ENCODE measurements at regions not wholly inside any gene's neighbourhood (a gene's known extent, or its start where the extent isn't known, plus 50 kb on each side); places are given as distances from the start of the nearest gene placed in this dataset.

DNA sequence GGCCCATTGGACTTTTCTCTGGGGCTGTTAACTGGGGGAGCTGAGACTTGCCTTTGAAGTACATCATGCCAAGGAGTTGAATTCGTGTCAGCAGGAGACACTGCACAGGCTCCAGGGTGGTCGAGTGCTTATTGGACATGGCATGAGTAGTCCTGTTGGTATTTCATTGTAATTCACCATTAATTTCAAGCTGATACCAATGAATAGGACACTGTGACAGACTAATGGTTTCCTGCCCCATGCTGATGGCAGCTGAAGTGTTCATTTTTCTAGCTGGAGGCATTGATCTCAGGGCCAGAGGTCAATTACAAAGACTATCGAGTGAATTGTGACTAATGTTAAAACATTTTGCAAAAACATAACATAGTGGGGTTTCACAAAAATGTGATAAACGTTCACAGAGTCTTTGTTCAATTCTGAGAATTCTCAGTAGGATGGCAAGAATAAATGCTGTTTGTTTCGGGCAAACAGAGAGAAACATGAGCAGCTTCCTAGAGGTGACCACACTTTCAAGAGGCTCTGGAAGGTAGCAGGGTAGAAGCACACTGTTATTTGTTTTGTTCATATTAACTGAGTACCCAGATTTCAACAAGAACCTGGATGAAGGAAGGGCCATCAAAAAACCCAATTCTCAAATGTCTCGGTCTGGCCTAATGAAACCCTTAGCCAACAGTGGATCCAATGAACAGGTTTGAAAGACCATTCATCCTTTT, 90.6 kb upstream of the ARL4C start:
- TF ChIP-seq, protein P1, sequence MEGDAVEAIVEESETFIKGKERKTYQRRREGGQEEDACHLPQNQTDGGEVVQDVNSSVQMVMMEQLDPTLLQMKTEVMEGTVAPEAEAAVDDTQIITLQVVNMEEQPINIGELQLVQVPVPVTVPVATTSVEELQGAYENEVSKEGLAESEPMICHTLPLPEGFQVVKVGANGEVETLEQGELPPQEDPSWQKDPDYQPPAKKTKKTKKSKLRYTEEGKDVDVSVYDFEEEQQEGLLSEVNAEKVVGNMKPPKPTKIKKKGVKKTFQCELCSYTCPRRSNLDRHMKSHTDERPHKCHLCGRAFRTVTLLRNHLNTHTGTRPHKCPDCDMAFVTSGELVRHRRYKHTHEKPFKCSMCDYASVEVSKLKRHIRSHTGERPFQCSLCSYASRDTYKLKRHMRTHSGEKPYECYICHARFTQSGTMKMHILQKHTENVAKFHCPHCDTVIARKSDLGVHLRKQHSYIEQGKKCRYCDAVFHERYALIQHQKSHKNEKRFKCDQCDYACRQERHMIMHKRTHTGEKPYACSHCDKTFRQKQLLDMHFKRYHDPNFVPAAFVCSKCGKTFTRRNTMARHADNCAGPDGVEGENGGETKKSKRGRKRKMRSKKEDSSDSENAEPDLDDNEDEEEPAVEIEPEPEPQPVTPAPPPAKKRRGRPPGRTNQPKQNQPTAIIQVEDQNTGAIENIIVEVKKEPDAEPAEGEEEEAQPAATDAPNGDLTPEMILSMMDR (IDR thresholded peaks at IDR 0.05; ENCODE audit: control extremely low read depth in 1 of 3, insufficient read depth in 1 of 3, low read depth in 1 of 3, low read length in 3 of 3): no peak
- TF ChIP-seq GABPA (IDR thresholded peaks at IDR 0.05; ENCODE audit: borderline replicate concordance, insufficient read depth, low read length) (no peak), SP1 (IDR thresholded peaks at IDR 0.05; ENCODE audit: low read depth, low read length) (no peak), RFX5 (IDR thresholded peaks at IDR 0.05; ENCODE audit: borderline replicate concordance, low read depth, low read length) (no peak), FOSL1 (IDR thresholded peaks at IDR 0.05; ENCODE audit: insufficient read depth, low read depth, low read length) (no peak)
